GM12878 (cell line): ENCODE measurements at regions not wholly inside any gene's neighbourhood (a gene's known extent, or its start where the extent isn't known, plus 50 kb on each side); places are given as distances from the start of the nearest gene placed in this dataset.

Experiments used
- ATAC-seq: fragments of 200-7000 bp; cut with Tn5 transposase; 3 replicates; pipeline ENCODE4 v1.9.1; 2020; ENCODE audit warnings: mild to moderate bottlenecking, moderate library complexity
- BruUV-seq: library from RNA; stranded (reverse); fragments of 400-500 nt; replicated peaks from 2 replicates; lab custom pipeline; 2021; lab: Mats Ljungman, UMichigan
- CTCF ChIA-PET: fragments of 300-600 bp; sonication (Branson Sonifier 250); formaldehyde crosslinking; extraction: SDS; loops from one replicate; lab custom pipeline; 2021; ENCODE audit warnings: inconsistent platforms; lab: Yijun Ruan, JAX
- POLR2A ChIA-PET: fragments of 350-600 bp; formaldehyde crosslinking; extraction: SDS; loops from one replicate; lab custom pipeline; 2021; ENCODE audit warnings: inconsistent platforms; lab: Charles Lee
- RAD21 ChIA-PET: fragments of 300-600 bp; sonication (Branson Sonifier 250); formaldehyde crosslinking; loops from one replicate; lab custom pipeline; 2023; ENCODE audit warnings: antibody characterized with exemption; ENCODE audit not compliant: unreplicated experiment; lab: Charles Lee
- SMC1A ChIA-PET: fragments of 300-600 bp; sonication (Branson Sonifier 250); formaldehyde crosslinking; loops from one replicate; lab custom pipeline; 2023; ENCODE audit not compliant: unreplicated experiment, uncharacterized antibody; lab: Charles Lee
- DNase-seq: peaks from one replicate; pipeline ENCODE4 v3.0.0-alpha.2; 2011; ENCODE audit warnings: low read depth, low spot score
- FAIRE-seq: peaks from 3 replicates; lab custom pipeline; 2011; peaks lifted over from hg19 to GRCh38; lab: Jason Lieb, UNC
- H2AFZ ChIP-seq: 2 replicates; pipeline ENCODE4 v1.6.0; 2011; ENCODE audit warnings: low read depth, low read length, control low read depth; ENCODE audit not compliant: control insufficient read depth
- H3K27ac ChIP-seq: 2 replicates; pipeline ENCODE4 v1.5.1; 2011; ENCODE audit warnings: control low read depth; ENCODE audit not compliant: control insufficient read depth, insufficient read depth
- H3K27me3 ChIP-seq, 2 experiments: replicated peaks in 1 of 2; 2 replicates each; pipeline versions ENCODE4 v1.6.0 to v1.6.1; 2011; ENCODE audit warnings: low read length in 1 of 2; ENCODE audit not compliant: control insufficient read depth in 2 of 2, insufficient read depth in 2 of 2
- H3K36me3 ChIP-seq, 2 experiments: 2 replicates each; pipeline ENCODE4 v1.5.1; 2011; ENCODE audit warnings: low read length in 1 of 2; ENCODE audit not compliant: control insufficient read depth in 2 of 2, insufficient read depth in 2 of 2
- H3K4me1 ChIP-seq: 2 replicates; pipeline ENCODE4 v1.6.1; 2011; ENCODE audit warnings: mild to moderate bottlenecking, low read length, moderate library complexity, mixed read lengths; ENCODE audit not compliant: control insufficient read depth, insufficient read depth
- H3K4me2 ChIP-seq: 2 replicates; pipeline ENCODE4 v1.6.0; 2011; ENCODE audit warnings: control low read depth; ENCODE audit not compliant: control insufficient read depth, insufficient read depth
- H3K4me3 ChIP-seq: fragments of 200-600 bp; sonication (generic); 2 replicates; pipeline ENCODE4 v1.5.1; 2016
- H3K79me2 ChIP-seq: 2 replicates; pipeline ENCODE4 v1.6.0; 2011; ENCODE audit warnings: low read length; ENCODE audit not compliant: control insufficient read depth, insufficient read depth
- H3K9ac ChIP-seq: 2 replicates; pipeline ENCODE4 v1.8.0; 2011; ENCODE audit warnings: low read length, control low read depth, mixed read lengths; ENCODE audit not compliant: control insufficient read depth, insufficient read depth
- H3K9me3 ChIP-seq: replicated peaks from 3 replicates; pipeline ENCODE4 v1.5.1; 2011; ENCODE audit warnings: mild to moderate bottlenecking, low read length; ENCODE audit not compliant: control insufficient read depth, insufficient read depth
- H4K20me1 ChIP-seq: 2 replicates; pipeline ENCODE4 v1.6.0; 2011; ENCODE audit not compliant: control insufficient read depth, insufficient read depth
- ETV6 ChIP-seq, 2 experiments: fragments of 450-650 bp in 1 of 2; IDR thresholded peaks in 1 of 2; conservative IDR thresholded peaks in 1 of 2; 2 replicates each; pipeline ENCODE4 v1.6.1; 2014; ENCODE audit warnings: antibody characterized with exemption in 1 of 2, borderline replicate concordance in 1 of 2, low read depth in 1 of 2, mild to moderate bottlenecking in 1 of 2, moderate library complexity in 1 of 2
- GABPA ChIP-seq: IDR thresholded peaks from 2 replicates; pipeline ENCODE4 v1.6.1; 2014; ENCODE audit warnings: antibody characterized with exemption, low read depth, mild to moderate bottlenecking, inconsistent platforms
- KLF5 ChIP-seq: fragments of 450-650 bp; IDR thresholded peaks from 2 replicates; pipeline ENCODE4 v1.6.1; 2014; ENCODE audit warnings: mild to moderate bottlenecking; ENCODE audit not compliant: partially characterized antibody
- SREBF2 ChIP-seq: IDR thresholded peaks from 2 replicates; pipeline ENCODE4 v1.6.1; 2012; ENCODE audit warnings: mild to moderate bottlenecking, low read length
- WGBS: methylation state at CpG from one replicate; pipeline ENCODE4 v1.1.6; 2016; ENCODE audit warnings: low lambda C conversion rate; ENCODE audit not compliant: insufficient replicate concordance, insufficient coverage; ENCODE audit errors: missing lambda C conversion rate; 5-methylcytosine and 5-hydroxymethylcytosine counted together
- in situ Hi-C: fragments of 300-500 bp; cut with MboI; formaldehyde crosslinking; loops from 9 replicates; pipeline ENCODE4 v1.14.3; 2018; ENCODE audit warnings: mixed read lengths
- intact Hi-C: fragments of 100-400 bp; cut with micrococcal nuclease; formaldehyde crosslinking; loops from one replicate; pipeline ENCODE4 v1.14.2; 2022; ENCODE audit not compliant: unreplicated experiment
- TF ChIP-seq, protein P1 (sequence below): IDR thresholded peaks from 2 replicates; pipeline ENCODE4 v1.6.1; 2011; ENCODE audit warnings: borderline replicate concordance, low read depth, mild to moderate bottlenecking, moderate library complexity, low read length; ENCODE audit not compliant: insufficient read depth, poor library complexity, severe bottlenecking
- TF ChIP-seq, protein P2 (sequence below): IDR thresholded peaks from 2 replicates; pipeline ENCODE4 v1.6.1; 2012; ENCODE audit warnings: mild to moderate bottlenecking, low read depth, low read length
- TF ChIP-seq, protein P3 (sequence below): fragments of 450-650 bp; IDR thresholded peaks from 2 replicates; pipeline ENCODE4 v1.6.1; 2017; ENCODE audit warnings: mild to moderate bottlenecking
- TF ChIP-seq, protein P4 (sequence below): IDR thresholded peaks from 2 replicates; pipeline ENCODE4 v1.6.1; 2012; ENCODE audit warnings: low read depth, low read length, improper control_type of control experiment
- TF ChIP-seq, protein P5 (sequence below): fragments of 450-650 bp; IDR thresholded peaks from 2 replicates; pipeline ENCODE4 v1.6.1; 2016; ENCODE audit warnings: mild to moderate bottlenecking, moderate library complexity, borderline replicate concordance

DNA sequence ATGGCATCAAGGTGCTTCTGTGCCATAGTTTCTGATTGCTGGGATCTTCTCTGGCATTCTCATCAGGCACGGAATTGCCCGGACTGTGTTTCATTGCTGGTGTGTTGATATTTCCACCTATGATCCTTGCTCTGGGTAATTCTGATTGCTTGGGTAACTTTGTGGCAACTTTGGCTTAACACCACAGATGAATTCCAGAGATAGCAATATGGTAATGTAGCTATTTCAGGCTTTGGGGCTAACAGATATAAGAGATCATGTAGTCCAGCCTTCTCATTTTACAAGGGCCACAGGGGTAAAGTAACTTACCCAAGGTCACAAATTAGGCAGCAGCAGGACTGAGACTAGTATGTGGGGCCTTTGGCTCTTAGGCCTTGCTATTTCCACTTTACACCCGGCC lies 53.9 kb upstream of the PLPP4 start:
- H3K4me1 ChIP-seq, result no peaks in the 10 kb centered on the region
- no peak for DNase-seq
- POLR2A ChIA-PET, result no interaction called here
- no peak overlapping the region for H2AFZ ChIP-seq
- in situ Hi-C loops (no loop called here), intact Hi-C loops (no loop called here)
- ATAC-seq, result no peak
- H3K36me3 ChIP-seq, result no peaks in the 10 kb centered on the region
- SMC1A ChIA-PET, result interaction anchor here (0.9 to 1.4 kb wide), 2 partner anchors 12 to 32 kb away, joined by 3 read pairs; no protein-coding TSS in a partner anchor
- RAD21 ChIA-PET, result no interaction called here
- no peak overlapping the region for H3K27ac ChIP-seq
- no peak overlapping the region for H3K4me2 ChIP-seq
- H3K9me3 ChIP-seq, result no peaks in the 10 kb centered on the region
- no peaks in the 10 kb centered on the region for H3K79me2 ChIP-seq
- H4K20me1 ChIP-seq, result no peaks in the 10 kb centered on the region
- no peak for FAIRE-seq
- no peak overlapping the region for H3K4me3 ChIP-seq
- H3K9ac ChIP-seq, result no peak overlapping the region
- WGBS, result 13% methylated on average over 3 of the region's 3 CpGs
- BruUV-seq, result no TSS peak
- H3K27me3 ChIP-seq, result no peaks in the 10 kb centered on the region; a peak in 1 of 4 replicates
- CTCF ChIA-PET, result no interaction called here
- TF ChIP-seq, protein P1, sequence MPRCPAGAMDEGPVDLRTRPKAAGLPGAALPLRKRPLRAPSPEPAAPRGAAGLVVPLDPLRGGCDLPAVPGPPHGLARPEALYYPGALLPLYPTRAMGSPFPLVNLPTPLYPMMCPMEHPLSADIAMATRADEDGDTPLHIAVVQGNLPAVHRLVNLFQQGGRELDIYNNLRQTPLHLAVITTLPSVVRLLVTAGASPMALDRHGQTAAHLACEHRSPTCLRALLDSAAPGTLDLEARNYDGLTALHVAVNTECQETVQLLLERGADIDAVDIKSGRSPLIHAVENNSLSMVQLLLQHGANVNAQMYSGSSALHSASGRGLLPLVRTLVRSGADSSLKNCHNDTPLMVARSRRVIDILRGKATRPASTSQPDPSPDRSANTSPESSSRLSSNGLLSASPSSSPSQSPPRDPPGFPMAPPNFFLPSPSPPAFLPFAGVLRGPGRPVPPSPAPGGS, result no peak
- TF ChIP-seq KLF5, result no peak
- TF ChIP-seq SREBF2, result no peak
- no peak for TF ChIP-seq ETV6 (conservative IDR thresholded peaks at IDR 0.05 in 1 of 2, IDR thresholded peaks at IDR 0.05 in 1 of 2; ENCODE audit: borderline replicate concordance in 1 of 2, low read depth in 1 of 2)
- no peak for TF ChIP-seq GABPA
- TF ChIP-seq, protein P2, sequence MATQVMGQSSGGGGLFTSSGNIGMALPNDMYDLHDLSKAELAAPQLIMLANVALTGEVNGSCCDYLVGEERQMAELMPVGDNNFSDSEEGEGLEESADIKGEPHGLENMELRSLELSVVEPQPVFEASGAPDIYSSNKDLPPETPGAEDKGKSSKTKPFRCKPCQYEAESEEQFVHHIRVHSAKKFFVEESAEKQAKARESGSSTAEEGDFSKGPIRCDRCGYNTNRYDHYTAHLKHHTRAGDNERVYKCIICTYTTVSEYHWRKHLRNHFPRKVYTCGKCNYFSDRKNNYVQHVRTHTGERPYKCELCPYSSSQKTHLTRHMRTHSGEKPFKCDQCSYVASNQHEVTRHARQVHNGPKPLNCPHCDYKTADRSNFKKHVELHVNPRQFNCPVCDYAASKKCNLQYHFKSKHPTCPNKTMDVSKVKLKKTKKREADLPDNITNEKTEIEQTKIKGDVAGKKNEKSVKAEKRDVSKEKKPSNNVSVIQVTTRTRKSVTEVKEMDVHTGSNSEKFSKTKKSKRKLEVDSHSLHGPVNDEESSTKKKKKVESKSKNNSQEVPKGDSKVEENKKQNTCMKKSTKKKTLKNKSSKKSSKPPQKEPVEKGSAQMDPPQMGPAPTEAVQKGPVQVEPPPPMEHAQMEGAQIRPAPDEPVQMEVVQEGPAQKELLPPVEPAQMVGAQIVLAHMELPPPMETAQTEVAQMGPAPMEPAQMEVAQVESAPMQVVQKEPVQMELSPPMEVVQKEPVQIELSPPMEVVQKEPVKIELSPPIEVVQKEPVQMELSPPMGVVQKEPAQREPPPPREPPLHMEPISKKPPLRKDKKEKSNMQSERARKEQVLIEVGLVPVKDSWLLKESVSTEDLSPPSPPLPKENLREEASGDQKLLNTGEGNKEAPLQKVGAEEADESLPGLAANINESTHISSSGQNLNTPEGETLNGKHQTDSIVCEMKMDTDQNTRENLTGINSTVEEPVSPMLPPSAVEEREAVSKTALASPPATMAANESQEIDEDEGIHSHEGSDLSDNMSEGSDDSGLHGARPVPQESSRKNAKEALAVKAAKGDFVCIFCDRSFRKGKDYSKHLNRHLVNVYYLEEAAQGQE, result no peak
- TF ChIP-seq, protein P3, sequence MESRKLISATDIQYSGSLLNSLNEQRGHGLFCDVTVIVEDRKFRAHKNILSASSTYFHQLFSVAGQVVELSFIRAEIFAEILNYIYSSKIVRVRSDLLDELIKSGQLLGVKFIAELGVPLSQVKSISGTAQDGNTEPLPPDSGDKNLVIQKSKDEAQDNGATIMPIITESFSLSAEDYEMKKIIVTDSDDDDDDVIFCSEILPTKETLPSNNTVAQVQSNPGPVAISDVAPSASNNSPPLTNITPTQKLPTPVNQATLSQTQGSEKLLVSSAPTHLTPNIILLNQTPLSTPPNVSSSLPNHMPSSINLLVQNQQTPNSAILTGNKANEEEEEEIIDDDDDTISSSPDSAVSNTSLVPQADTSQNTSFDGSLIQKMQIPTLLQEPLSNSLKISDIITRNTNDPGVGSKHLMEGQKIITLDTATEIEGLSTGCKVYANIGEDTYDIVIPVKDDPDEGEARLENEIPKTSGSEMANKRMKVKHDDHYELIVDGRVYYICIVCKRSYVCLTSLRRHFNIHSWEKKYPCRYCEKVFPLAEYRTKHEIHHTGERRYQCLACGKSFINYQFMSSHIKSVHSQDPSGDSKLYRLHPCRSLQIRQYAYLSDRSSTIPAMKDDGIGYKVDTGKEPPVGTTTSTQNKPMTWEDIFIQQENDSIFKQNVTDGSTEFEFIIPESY, result no peak
- TF ChIP-seq, protein P4, sequence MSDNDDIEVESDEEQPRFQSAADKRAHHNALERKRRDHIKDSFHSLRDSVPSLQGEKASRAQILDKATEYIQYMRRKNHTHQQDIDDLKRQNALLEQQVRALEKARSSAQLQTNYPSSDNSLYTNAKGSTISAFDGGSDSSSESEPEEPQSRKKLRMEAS, result no peak
- TF ChIP-seq, protein P5, sequence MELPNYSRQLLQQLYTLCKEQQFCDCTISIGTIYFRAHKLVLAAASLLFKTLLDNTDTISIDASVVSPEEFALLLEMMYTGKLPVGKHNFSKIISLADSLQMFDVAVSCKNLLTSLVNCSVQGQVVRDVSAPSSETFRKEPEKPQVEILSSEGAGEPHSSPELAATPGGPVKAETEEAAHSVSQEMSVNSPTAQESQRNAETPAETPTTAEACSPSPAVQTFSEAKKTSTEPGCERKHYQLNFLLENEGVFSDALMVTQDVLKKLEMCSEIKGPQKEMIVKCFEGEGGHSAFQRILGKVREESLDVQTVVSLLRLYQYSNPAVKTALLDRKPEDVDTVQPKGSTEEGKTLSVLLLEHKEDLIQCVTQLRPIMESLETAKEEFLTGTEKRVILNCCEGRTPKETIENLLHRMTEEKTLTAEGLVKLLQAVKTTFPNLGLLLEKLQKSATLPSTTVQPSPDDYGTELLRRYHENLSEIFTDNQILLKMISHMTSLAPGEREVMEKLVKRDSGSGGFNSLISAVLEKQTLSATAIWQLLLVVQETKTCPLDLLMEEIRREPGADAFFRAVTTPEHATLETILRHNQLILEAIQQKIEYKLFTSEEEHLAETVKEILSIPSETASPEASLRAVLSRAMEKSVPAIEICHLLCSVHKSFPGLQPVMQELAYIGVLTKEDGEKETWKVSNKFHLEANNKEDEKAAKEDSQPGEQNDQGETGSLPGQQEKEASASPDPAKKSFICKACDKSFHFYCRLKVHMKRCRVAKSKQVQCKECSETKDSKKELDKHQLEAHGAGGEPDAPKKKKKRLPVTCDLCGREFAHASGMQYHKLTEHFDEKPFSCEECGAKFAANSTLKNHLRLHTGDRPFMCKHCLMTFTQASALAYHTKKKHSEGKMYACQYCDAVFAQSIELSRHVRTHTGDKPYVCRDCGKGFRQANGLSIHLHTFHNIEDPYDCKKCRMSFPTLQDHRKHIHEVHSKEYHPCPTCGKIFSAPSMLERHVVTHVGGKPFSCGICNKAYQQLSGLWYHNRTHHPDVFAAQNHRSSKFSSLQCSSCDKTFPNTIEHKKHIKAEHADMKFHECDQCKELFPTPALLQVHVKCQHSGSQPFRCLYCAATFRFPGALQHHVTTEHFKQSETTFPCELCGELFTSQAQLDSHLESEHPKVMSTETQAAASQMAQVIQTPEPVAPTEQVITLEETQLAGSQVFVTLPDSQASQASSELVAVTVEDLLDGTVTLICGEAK, result no peak
